ENCODE measurements at regions not wholly inside any gene's neighbourhood (a gene's known extent, or its start where the extent isn't known, plus 50 kb on each side); places are given as distances from the start of the nearest gene placed in this dataset.

DNA sequence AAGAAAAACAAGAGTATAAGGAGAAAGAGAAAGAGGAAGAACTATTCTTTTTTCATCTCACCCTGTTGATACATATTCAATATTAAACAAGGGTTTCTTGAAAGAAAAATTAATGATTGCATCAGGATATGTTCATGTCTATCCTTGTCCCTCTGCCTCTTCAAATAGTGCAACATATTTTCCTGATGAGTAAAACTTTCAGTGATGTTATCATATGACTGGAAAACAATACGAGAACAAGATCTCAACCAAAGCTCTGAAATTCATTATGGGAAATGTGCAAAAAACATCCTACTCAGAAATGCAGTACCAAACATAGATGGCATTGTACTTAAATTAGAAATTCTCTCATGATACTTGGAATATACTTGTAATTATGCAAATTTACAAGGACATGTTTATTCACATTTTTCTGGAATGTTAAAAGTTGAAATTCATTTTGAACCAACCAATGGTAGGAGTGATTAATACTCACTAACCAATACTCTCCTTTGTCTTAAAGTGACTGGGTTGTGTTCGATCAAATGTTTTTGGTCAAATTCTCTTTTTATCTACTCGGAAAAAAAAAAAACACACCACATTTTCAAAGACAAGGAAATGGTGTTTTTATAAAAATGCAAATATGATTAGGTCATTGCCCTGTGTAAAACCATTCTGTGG is 148.9 kb upstream of the GULP1 start:
- Histone ChIP-seq H3K27me3 (no peaks in the 10 kb centered on the region), H3K27ac (no peak overlapping the region), H3K9me3 (no peaks in the 10 kb centered on the region), H3K4me1 (no peaks in the 10 kb centered on the region), H3K36me3 (no peaks in the 10 kb centered on the region), H3K4me3 (no peak overlapping the region)
- DNase-seq: no peak
- TF ChIP-seq, protein P1, sequence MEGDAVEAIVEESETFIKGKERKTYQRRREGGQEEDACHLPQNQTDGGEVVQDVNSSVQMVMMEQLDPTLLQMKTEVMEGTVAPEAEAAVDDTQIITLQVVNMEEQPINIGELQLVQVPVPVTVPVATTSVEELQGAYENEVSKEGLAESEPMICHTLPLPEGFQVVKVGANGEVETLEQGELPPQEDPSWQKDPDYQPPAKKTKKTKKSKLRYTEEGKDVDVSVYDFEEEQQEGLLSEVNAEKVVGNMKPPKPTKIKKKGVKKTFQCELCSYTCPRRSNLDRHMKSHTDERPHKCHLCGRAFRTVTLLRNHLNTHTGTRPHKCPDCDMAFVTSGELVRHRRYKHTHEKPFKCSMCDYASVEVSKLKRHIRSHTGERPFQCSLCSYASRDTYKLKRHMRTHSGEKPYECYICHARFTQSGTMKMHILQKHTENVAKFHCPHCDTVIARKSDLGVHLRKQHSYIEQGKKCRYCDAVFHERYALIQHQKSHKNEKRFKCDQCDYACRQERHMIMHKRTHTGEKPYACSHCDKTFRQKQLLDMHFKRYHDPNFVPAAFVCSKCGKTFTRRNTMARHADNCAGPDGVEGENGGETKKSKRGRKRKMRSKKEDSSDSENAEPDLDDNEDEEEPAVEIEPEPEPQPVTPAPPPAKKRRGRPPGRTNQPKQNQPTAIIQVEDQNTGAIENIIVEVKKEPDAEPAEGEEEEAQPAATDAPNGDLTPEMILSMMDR (IDR thresholded peaks at IDR 0.05 in 4 of 5, conservative IDR thresholded peaks at IDR 0.05 in 1 of 5): no peak
- no peak for TF ChIP-seq POLR2A (IDR thresholded peaks at IDR 0.05)
- intact Hi-C loops (cut with DNase I; ENCODE audit: low total_unique reads) (no loop called here), in situ Hi-C loops (cut with MboI; ENCODE audit: low sequenced_read_pairs in 4 of 4) (no loop called here)
- ATAC-seq: no peak

DNA sequence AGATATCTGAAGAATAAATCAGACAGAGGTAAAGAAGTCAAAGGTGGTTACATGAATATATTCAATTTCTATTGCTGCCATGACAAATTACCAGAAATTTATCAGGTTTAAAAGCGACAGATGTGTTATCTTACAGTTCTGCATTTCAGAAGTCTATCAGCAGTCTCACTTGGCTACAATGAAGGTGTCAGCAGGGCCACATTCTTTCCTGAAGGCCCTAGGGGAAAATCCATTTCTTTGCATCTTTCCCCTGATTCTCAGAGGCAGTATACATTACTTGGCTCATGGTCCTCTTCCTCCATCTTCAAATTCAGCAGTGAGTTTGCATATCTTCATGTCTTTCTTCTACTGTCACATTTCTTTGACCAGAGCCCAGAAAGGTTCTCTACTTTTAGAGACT is 145.8 kb upstream of the GULP1 start:
- H3K27me3 ChIP-seq: no peaks in the 10 kb centered on the region
- in situ Hi-C loops (cut with MboI; ENCODE audit: low sequenced_read_pairs in 4 of 4) (no loop called here), intact Hi-C loops (cut with DNase I; ENCODE audit: low total_unique reads) (no loop called here)
- H3K9me3 ChIP-seq: no peaks in the 10 kb centered on the region
- ATAC-seq (no peak), DNase-seq (no peak)
- H3K4me3 ChIP-seq: no peak overlapping the region
- no peaks in the 10 kb centered on the region for H3K36me3 ChIP-seq
- no peak overlapping the region for H3K27ac ChIP-seq
- no peak for TF ChIP-seq POLR2A (IDR thresholded peaks at IDR 0.05)
- TF ChIP-seq, protein P1 (IDR thresholded peaks at IDR 0.05 in 4 of 5, conservative IDR thresholded peaks at IDR 0.05 in 1 of 5): no peak
- H3K4me1 ChIP-seq: no peaks in the 10 kb centered on the region

DNA sequence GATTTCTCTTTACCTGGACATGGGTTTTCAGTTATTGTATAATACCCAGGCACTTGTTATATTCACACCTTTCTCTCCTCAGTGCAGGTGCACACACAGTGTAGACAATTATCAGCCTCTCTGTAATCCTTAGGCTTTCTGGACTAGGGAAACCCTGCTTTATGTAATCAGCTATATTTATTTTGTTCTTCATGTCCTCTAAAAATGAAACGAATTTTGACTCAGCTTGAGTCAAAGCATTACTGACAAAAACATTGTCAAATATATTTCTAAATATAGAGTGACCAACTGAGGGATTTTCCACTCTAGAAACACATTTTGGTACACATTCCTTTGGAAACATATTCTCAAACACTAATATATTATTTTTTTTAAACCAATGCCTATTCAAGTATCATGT is 144.8 kb upstream of the GULP1 start:
- Histone ChIP-seq H3K9me3 (no peaks in the 10 kb centered on the region), H3K27ac (no peak overlapping the region), H3K36me3 (no peaks in the 10 kb centered on the region), H3K4me1 (no peaks in the 10 kb centered on the region), H3K4me3 (no peak overlapping the region), H3K27me3 (no peaks in the 10 kb centered on the region)
- DNase-seq (no peak), ATAC-seq (no peak)
- TF ChIP-seq POLR2A (IDR thresholded peaks at IDR 0.05): no peak
- TF ChIP-seq, protein P1 (IDR thresholded peaks at IDR 0.05 in 4 of 5, conservative IDR thresholded peaks at IDR 0.05 in 1 of 5): no peak
- intact Hi-C loops (cut with DNase I; ENCODE audit: low total_unique reads): no loop called here
- in situ Hi-C loops (cut with MboI; ENCODE audit: low sequenced_read_pairs in 4 of 4): no loop called here

DNA sequence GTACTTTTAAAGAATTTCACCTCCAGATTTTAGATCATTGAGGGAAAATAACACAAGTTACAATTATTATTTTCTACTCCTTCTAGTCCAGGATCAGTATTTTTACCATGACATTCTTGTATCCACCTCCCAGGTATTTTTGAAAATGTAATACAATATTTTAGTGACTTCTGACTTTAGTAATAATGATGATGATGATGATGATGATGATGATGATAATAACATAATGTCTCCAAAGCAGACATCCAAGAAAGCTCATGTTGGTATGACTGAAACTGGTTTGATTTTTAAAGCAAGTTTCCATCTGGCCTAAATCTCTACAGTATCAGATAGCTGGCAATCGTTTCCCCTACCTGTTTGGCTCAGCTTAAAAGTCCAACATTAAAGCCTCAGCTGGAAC is 140.0 kb upstream of the GULP1 start:
- no peaks in the 10 kb centered on the region for H3K36me3 ChIP-seq
- TF ChIP-seq, protein P1 (IDR thresholded peaks at IDR 0.05 in 4 of 5, conservative IDR thresholded peaks at IDR 0.05 in 1 of 5): no peak
- TF ChIP-seq POLR2A (IDR thresholded peaks at IDR 0.05): no peak
- no peak overlapping the region for H3K4me3 ChIP-seq
- H3K4me1 ChIP-seq: no peaks in the 10 kb centered on the region
- no peak overlapping the region for H3K27ac ChIP-seq
- no peak for DNase-seq
- in situ Hi-C loops (cut with MboI; ENCODE audit: low sequenced_read_pairs in 4 of 4) (no loop called here), intact Hi-C loops (cut with DNase I; ENCODE audit: low total_unique reads) (no loop called here)
- no peaks in the 10 kb centered on the region for H3K9me3 ChIP-seq
- no peaks in the 10 kb centered on the region for H3K27me3 ChIP-seq
- ATAC-seq: no peak

Measured in gastrocnemius medialis (tissue), 4 donors.